Ectodermal cell (in vitro differentiated cells): ENCODE measurements at regions not wholly inside any gene's neighbourhood (a gene's known extent, or its start where the extent isn't known, plus 50 kb on each side); places are given as distances from the start of the nearest gene placed in this dataset.

Experiments
- H3K27ac ChIP-seq: 2 replicates; pipeline ENCODE4 v1.7.0; 2013; ENCODE audit warnings: mild to moderate bottlenecking, low read depth, low read length; ENCODE audit not compliant: insufficient read depth, poor library complexity, severe bottlenecking
- H3K27me3 ChIP-seq: 2 replicates; pipeline ENCODE4 v1.7.0; 2013; ENCODE audit warnings: mild to moderate bottlenecking, low read length; ENCODE audit not compliant: insufficient read depth, control insufficient read depth, poor library complexity, severe bottlenecking
- H3K36me3 ChIP-seq: one replicate; pipeline ENCODE4 v1.7.0; 2013; ENCODE audit warnings: low read length; ENCODE audit not compliant: control insufficient read depth, insufficient read depth
- H3K4me1 ChIP-seq: one replicate; pipeline ENCODE4 v1.7.0; 2013; ENCODE audit warnings: low read length; ENCODE audit not compliant: control insufficient read depth, insufficient read depth
- H3K4me3 ChIP-seq: 2 replicates; pipeline ENCODE4 v1.7.0; 2013; ENCODE audit warnings: low read depth, low read length, control low read depth; ENCODE audit not compliant: insufficient read depth
- H3K9me3 ChIP-seq: 2 replicates; pipeline ENCODE4 v1.7.0; 2013; ENCODE audit warnings: mild to moderate bottlenecking, low read length, moderate library complexity; ENCODE audit not compliant: control insufficient read depth
- WGBS, 2 experiments: methylation state at CpG; one replicate each; pipeline ENCODE4 v1.1.7; 2013; ENCODE audit warnings: missing lambda C conversion rate in 2 of 2; 5-methylcytosine and 5-hydroxymethylcytosine counted together

- Histone ChIP-seq H3K4me3 (no peak overlapping the region), H3K36me3 (no peaks in the 10 kb centered on the region), H3K9me3 (no peaks in the 10 kb centered on the region), H3K4me1 (peaks cover 5% of the 10 kb centered on the region), H3K27me3 (no peaks in the 10 kb centered on the region), H3K27ac (no peak overlapping the region)
- 68 to 74% methylated on average over 2 of the region's 2 CpGs for WGBS, 2 experiments
These were observed 71.7 kb downstream of the HYCC1 start for GRCh38 chr7:22942191-22942590.

DNA sequence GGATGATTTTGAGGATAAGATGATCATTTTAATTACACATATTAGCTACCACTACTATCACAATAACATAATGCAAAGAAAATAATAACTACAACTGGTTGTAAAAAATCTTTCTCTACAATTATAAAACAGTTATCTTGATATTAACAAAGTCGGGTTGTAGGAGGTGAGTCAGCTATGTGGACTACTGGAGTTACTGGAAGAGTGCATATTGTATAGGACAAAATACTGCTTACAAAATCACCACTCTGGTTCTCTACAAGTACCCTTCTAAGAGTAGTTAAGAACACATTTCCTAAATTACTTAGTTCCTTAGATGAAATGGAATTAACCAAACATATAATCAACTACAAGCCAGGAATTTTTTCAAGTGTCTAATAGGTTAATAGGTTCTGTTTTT, 74.1 kb downstream of the HYCC1 start:
- H3K27me3 ChIP-seq = no peaks in the 10 kb centered on the region
- no CpG with 5 or more reads among the region's 1 CpG for WGBS, 2 experiments
- peaks cover 5% of the 10 kb centered on the region for H3K4me1 ChIP-seq
- no peaks in the 10 kb centered on the region for H3K36me3 ChIP-seq
- H3K27ac ChIP-seq = no peak overlapping the region
- H3K9me3 ChIP-seq = no peaks in the 10 kb centered on the region
- H3K4me3 ChIP-seq = no peak overlapping the region

DNA sequence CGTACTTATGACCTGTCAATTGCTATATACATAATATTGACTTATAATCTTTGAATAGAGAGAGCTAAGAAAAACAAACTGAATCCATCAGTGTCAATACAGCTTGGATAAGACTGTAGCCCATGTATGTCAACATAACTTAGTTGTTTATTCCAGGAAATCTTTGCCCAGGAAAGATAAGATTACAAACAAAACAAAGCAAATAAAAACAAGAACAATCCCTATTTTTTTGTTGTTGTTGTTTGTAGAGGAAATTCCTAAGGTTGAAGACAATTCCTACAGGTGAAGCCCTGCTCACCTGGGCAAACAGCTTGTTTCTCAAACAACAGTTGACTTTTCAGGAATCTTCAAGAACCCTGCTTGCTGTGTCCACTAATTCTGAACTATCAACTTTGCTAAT, 76.0 kb downstream of the HYCC1 start:
- H3K36me3 ChIP-seq = no peaks in the 10 kb centered on the region
- no peaks in the 10 kb centered on the region for H3K9me3 ChIP-seq
- no peak overlapping the region for H3K4me3 ChIP-seq
- no peaks in the 10 kb centered on the region for H3K27me3 ChIP-seq
- peaks cover 5% of the 10 kb centered on the region for H3K4me1 ChIP-seq
- 100% methylated on average over 1 of the region's 1 CpG; no CpG with 5 or more reads in 1 of the 2 experiments for WGBS, 2 experiments
- no peak overlapping the region for H3K27ac ChIP-seq

DNA sequence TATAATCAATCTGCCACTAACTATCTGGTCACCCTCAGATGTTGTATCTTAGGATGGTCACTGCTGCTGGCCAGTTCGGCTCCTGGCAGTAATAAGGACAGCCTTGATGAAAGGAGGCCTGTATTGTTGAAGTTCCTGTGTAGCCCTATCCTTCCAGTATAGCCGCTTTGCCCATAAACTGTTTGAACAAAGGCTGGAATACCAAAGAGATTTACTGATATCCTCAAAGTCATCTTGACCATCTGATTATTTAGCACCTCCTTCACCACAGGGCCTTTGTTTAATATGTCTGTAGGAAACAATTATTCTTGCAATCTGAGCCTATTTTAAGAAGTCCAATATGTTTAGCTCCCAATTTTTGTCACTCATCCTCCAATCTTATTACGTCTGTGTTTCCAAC, 77.7 kb downstream of the HYCC1 start:
- Histone ChIP-seq H3K27ac (no peak overlapping the region), H3K9me3 (no peaks in the 10 kb centered on the region), H3K27me3 (no peaks in the 10 kb centered on the region), H3K4me3 (no peak overlapping the region), H3K36me3 (no peaks in the 10 kb centered on the region), H3K4me1 (no peaks in the 10 kb centered on the region)
- WGBS, 2 experiments = 93% methylated on average over 3 of the region's 3 CpGs

GRCh38 chr7:22935269-22935668, 78.7 kb downstream of the HYCC1 start:
- 17 to 43% methylated on average over 1 of the region's 1 CpG for WGBS, 2 experiments
- H3K9me3 ChIP-seq = no peaks in the 10 kb centered on the region

GRCh38 chr7:22934473-22935065, 79.4 kb downstream of the HYCC1 start:
- no peaks in the 10 kb centered on the region for H3K4me1 ChIP-seq
- no peaks in the 10 kb centered on the region for H3K27me3 ChIP-seq
- H3K36me3 ChIP-seq = no peaks in the 10 kb centered on the region
- no peak overlapping the region for H3K4me3 ChIP-seq
- WGBS, 2 experiments = 87 to 96% methylated on average over 3 to 4 of the region's 4 CpGs
- no peaks in the 10 kb centered on the region for H3K9me3 ChIP-seq
- no peak overlapping the region for H3K27ac ChIP-seq

More at GRCh38 chr7:22935269-22935668, 78.7 kb downstream of the HYCC1 start:
- H3K4me3 ChIP-seq = no peak overlapping the region
- no peaks in the 10 kb centered on the region for H3K4me1 ChIP-seq
- no peak overlapping the region for H3K27ac ChIP-seq
- H3K27me3 ChIP-seq = no peaks in the 10 kb centered on the region
- H3K36me3 ChIP-seq = no peaks in the 10 kb centered on the region

GRCh38 chr7:22934023-22934422, 79.9 kb downstream of the HYCC1 start:
- whole genome bisulfite sequencing, 2 experiments = 95 to 96% methylated on average over 2 of the region's 2 CpGs
- Histone ChIP-seq H3K4me3 (no peak overlapping the region), H3K27ac (no peak overlapping the region)

GRCh38 chr7:22932896-22933295, 81.0 kb downstream of the HYCC1 start:
- H3K27ac ChIP-seq = no peak overlapping the region
- no peaks in the 10 kb centered on the region for H3K36me3 ChIP-seq
- no peaks in the 10 kb centered on the region for H3K4me1 ChIP-seq
- H3K27me3 ChIP-seq = no peaks in the 10 kb centered on the region
- no peaks in the 10 kb centered on the region for H3K9me3 ChIP-seq
- H3K4me3 ChIP-seq = no peak overlapping the region

More at GRCh38 chr7:22934023-22934422, 79.9 kb downstream of the HYCC1 start:
- H3K27me3 ChIP-seq = no peaks in the 10 kb centered on the region
- no peaks in the 10 kb centered on the region for H3K36me3 ChIP-seq
- no peaks in the 10 kb centered on the region for H3K4me1 ChIP-seq
- no peaks in the 10 kb centered on the region for H3K9me3 ChIP-seq

GRCh38 chr7:22931011-22931410, 82.9 kb downstream of the HYCC1 start:
- H3K4me3 ChIP-seq = no peak overlapping the region
- no peaks in the 10 kb centered on the region for H3K9me3 ChIP-seq
- no peaks in the 10 kb centered on the region for H3K4me1 ChIP-seq
- no peaks in the 10 kb centered on the region for H3K27me3 ChIP-seq
- no peaks in the 10 kb centered on the region for H3K36me3 ChIP-seq
- 95 to 100% methylated on average over 1 to 3 of the region's 3 CpGs for WGBS, 2 experiments
- H3K27ac ChIP-seq = no peak overlapping the region

- WGBS, 2 experiments = 95 to 98% methylated on average over 2 of the region's 2 CpGs
These were observed 91.6 kb downstream of the HYCC1 start for GRCh38 chr7:22922307-22922706.

More at GRCh38 chr7:22922307-22922706, 91.6 kb downstream of the HYCC1 start:
- Histone ChIP-seq H3K9me3 (no peaks in the 10 kb centered on the region), H3K27me3 (no peaks in the 10 kb centered on the region), H3K36me3 (no peaks in the 10 kb centered on the region), H3K4me3 (no peak overlapping the region), H3K27ac (no peak overlapping the region), H3K4me1 (no peaks in the 10 kb centered on the region)
